Activated CD8-positive, alpha-beta memory T cell treated with anti-CD3 and anti-CD28 coated beads, Interleukin-2, amount 50 U/mL, for 24 hours (primary cell): ENCODE measurements at regions not wholly inside any gene's neighbourhood (a gene's known extent, or its start where the extent isn't known, plus 50 kb on each side); places are given as distances from the start of the nearest gene placed in this dataset.
"Not testable (repeated sequence)": the region's sequence is repeated elsewhere in the genome, so short reads cannot be mapped to it uniquely, and the experiment has no call there.

Experiments
- DNase-seq: peaks from one replicate; pipeline ENCODE4 v3.0.0-alpha.2; 2020; ENCODE audit errors: extremely low read depth

DNA sequence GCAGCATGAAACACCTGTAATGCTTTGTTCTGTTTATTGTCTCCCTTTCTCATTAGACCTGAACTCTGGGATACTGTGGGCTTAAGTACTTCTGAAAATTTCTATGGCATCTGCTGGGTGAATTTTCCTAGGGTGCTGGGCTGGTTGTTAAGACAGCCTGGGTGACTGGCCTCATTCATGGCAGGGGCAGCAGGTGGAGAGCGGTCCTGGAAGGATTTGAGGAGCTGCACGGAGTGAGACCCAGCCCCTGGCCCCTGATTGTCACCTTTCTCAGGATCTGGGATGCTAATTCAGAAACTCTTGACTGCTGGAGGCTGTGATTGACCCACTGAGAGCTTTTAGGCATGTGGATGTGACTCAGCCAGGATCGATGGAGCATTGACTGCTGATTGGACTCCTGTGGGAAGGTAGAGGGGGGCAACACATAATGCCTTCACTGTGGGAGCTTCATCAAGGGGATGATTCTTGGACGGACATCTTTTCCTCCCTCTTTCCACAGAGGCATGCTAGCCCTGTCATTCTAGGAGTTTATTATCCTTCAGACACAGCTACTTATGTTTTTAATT lies 252.0 kb downstream of the GOLGA6L6 start:
- not testable (repeated sequence) for DNase-seq

DNA sequence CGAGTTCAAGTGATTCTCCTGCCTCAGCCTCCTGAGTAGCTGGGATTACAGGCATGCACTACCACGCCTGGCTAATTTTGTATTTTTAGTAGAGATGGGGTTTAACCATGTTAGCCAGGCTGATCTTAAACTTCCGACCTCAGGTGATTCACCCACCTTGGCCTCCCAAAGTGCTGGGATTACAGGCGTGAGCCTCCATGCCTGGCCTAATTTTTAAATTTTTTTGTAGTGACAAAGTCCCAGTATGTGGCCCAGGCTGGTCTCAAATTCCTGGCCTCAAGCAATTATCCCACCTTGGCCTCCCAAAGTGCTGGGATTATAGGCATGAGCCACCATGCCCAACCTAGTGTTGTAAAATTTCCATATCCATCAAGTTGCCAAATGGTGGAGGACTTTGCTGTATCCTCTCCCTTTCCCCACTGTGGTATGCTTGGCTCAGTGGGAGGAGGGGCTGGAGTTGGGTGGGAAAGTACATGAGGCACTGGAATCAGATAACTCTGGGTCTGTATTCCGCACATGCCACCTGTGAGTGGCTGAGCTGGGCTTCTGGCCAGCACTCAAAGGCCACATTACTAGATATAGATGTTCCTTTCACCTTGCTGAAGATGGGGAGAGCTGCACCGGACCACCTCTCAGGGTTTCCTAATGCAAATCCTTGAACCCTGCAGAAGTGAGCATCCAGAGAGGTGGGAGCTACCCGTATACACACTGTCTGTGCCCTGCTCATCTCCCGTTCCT lies 252.6 kb downstream of the GOLGA6L6 start:
- DNase-seq, result not testable (repeated sequence)

- DNase-seq, result not testable (repeated sequence)
These were observed 255.0 kb downstream of the GOLGA6L6 start for GRCh38 chr15:20286559-20286958.

DNA sequence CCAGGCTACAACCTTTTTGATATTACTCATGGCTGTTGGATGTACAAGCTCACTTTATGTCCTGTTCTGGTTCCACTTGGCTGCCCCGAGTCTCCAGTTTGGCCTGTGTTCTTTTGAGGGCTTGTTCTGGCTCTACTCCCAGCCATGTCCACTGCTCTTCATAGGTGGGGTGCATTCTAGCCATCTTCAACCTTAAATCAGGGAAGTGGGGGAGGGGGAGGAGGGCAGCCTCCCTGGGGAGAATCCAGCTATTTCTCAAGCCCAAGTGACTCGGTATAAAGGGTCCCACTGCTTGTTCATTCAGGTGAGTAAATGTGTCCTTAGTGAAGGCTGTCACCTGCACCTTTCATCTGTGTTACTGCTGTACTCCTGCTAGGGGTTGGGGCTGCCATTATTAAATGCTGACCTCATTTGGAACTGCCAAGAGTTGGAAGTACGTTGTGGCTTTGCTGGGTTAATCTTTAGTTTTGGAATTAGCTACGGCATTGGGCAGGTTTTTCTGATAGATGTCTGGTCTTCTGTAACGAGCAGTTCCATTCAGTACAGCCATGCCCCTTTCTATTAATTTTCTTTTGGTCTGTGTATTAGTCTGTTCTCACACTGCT lies 255.8 kb downstream of the GOLGA6L6 start:
- not testable (repeated sequence) for DNase-seq

GRCh38 chr15:20284891-20285535 lies 256.6 kb downstream of the GOLGA6L6 start:
- DNase-seq, result not testable (repeated sequence)

- not testable (repeated sequence) for DNase-seq
These were observed 257.9 kb downstream of the GOLGA6L6 start for GRCh38 chr15:20283651-20284050.

- not testable (repeated sequence) for DNase-seq
These were observed 259.1 kb downstream of the GOLGA6L6 start for GRCh38 chr15:20282491-20282943.

DNA sequence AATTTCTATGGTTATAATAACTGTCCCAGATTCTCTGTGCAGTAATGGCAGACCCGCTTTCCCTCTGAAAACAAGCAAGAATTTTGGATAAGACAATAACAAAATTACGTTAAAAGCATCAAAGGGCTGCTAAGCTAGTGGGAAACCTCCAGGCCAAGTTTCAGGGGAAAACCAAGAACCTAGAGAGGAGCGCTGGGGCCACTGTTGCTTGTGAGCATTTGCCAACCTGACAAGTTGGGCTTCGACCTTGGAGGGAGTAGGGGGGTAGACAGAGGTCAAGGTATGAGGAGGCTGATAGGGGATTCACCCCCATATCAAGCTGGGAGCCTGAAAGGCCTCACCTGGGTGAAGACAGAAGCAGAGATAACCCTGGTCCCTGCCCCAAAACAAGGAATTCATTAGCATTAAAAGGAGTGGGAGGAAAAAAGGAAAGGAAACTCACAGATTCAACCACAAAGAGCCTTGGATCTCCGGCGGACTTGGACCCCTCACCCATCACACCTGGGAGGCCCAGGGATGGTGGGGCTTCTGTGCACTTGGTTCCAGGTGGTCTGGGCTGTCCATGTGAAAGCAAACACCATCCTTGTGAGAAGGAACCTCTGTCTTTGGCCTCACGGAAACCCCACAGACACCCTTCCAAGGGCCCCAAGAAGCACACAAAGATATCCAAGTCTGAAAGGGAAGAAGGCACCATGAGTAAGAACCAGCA lies 259.9 kb downstream of the GOLGA6L6 start:
- not testable (repeated sequence) for DNase-seq

- DNase-seq, result no peak
These were observed 260.6 kb downstream of the GOLGA6L6 start for GRCh38 chr15:20280933-20281463.

DNA sequence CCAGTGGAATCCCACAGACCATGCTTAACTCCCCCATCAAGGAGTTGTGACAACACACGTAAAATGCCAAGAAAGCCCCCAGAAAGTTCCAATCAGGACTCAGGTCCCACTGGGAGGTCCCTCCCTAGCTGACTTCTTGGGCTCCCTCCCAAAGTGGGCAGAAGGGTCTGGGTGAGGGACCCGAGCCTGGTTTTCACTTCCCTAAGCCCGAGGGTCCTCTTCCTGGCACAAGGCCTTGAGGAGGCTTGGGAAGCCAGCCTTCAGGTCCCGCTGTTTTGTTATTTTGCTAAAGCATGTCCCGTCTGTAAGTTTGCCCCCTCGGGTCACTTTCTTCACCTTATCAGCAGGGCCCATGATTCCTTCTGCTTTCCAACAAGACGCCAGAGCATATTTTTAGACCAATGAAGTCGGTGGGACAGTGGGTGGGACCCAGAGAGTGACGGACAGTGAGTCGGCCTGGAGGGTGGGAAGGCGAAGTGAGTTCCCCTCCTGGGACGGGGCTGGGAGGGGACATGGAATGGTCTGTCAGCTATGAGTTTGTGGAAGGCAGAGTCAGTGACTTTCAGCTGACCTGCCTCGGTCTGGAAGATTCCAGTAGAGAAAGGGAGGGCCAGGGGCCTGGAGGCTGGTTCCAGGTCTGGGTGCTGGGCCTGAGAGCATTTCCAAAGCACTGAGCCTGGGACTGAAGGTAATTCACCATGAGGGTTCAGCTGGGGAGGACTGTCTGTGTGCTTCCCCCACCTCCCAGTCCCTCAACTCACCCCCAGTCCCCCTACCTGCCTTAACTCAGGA lies 261.3 kb downstream of the GOLGA6L6 start:
- not testable (repeated sequence) for DNase-seq

DNA sequence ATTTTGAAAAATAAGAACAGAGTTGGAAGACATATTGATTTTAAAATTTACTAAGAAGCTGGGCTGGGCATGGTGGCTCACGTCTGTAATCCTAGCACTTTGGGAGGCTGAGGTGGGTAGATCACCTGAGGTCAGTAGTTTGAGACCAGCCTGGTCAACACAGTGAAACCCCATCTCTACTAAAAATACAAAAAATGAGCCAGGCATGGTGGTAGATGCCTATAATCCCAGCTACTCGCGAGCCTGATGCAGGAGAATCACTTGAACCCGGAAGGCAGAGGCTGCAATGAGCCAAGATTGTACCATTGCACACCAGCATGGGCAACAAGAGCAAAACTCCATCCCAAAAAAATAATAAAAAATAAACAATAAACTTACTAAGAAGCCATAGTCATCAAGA lies 262.5 kb downstream of the GOLGA6L6 start:
- not testable (repeated sequence) for DNase-seq

DNA sequence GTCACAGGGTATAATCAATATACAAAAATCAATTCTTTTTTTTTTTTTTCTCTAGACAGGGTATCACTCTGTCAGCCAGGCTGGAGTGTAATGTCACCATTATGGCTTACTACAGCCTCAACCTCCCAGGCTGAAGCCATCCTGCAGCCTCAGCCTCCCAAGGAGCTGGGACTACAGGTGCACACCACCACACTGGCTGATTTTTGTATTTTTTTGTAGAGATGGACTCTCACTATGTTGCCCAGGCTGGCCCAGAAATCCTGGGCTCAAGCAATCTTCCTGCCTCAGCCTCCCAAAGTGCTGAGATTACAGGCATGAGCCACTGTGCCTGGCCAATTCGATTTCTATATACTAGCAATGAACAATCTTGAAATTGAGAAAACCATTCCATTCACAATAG lies 263.2 kb downstream of the GOLGA6L6 start:
- DNase-seq, result not testable (repeated sequence)

DNA sequence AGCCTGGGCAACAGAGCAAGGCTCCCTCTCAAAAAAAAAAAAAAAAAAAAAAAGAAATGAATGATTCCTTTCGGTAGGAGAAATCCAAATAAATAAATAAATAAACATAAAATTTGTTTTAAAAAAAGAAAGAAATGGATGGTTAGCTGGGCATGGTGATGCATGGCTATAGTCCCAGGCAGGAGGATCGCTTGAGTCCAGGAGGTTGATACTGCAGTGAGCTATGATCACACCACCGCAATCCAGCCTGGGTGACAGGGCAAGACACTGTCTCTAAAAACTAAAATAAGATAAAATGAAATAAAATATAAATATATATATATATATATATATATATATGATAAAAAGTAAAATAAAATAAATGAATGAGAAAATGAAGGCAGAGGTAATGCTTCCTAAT lies 264.1 kb downstream of the GOLGA6L6 start:
- not testable (repeated sequence) for DNase-seq

- DNase-seq, result not testable (repeated sequence)
These were observed 265.1 kb downstream of the GOLGA6L6 start for GRCh38 chr15:20276312-20277114.

- DNase-seq, result not testable (repeated sequence)
These were observed 266.1 kb downstream of the GOLGA6L6 start for GRCh38 chr15:20275373-20275967.

- no peak for DNase-seq
These were observed 269.0 kb downstream of the GOLGA6L6 start for GRCh38 chr15:20272422-20273184.

DNA sequence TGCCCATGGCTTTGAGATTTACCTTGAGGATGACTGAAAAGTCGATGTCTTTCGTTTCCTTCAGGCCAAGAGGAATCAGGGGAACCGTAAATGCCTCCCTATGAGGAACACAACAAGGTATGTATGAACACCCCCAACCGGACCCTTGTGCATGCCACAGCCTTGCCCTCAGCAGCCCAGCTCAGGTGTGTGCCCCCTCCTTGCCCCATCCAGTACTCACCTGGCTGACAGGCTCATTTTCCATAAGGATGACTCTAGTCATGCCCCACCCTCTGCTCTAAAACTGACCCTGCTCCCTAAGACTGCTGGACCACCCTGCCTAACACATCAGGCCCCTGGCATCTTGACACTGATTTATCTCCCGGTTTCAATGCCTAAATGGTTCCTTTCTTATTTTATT lies 270.0 kb downstream of the GOLGA6L6 start:
- DNase-seq, result no peak

DNA sequence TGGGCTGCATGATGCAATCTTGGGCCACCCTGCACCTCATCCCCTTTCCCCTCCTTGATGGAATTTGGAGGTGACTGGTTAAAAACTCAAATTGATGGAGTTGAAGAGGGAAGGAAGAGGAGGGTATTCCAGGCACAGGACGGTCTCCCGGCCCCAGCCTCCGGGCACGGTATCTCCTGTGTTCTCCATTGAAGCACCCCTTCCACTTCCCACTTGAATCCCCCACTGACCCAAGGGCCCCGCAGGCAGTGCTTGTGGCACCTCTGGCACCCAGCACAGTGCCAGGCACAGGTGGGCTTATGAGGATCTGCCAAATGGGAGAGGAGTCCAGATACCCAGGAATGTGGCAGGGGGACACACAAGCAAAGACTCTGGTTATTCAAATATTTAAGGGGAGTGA lies 271.6 kb downstream of the GOLGA6L6 start:
- DNase-seq, result not testable (repeated sequence)

GRCh38 chr15:20267996-20268395 lies 273.6 kb downstream of the GOLGA6L6 start:
- DNase-seq, result not testable (repeated sequence)
